ENCODE measurements at regions not wholly inside any gene's neighbourhood (a gene's known extent, or its start where the extent isn't known, plus 50 kb on each side); places are given as distances from the start of the nearest gene placed in this dataset.

DNA sequence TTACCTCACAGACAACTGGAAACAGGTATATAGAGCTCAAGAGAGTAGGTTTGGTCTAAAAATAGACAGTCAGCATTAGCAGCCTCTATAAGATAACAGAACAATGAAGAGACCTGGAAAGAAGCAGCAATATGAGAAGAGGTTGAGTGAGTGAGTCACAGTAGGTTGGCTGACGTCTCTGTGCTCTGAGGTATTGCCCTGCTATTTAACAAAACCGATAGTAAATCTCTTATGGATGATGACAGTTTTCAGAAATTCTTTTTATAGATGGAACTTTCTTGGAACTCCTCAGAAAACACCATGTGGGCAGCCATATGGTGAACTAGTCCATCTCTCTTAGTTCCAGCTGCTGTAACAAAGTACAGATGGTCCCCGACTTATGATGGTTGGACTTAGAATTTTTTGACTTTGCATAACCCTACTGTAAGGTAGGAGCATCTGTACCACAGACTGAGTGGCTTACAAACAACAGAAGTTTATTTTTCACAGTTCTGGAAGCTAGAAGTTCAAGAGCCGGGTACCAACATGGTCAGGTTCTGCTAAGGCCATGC, 123.5 kb downstream of the MBD2 start:
- ATAC-seq (no peak), DNase-seq (no peak)
- no peaks in the 10 kb centered on the region for H3K36me3 Mint-ChIP-seq (ENCODE audit: low read depth)
- no peaks in the 10 kb centered on the region for H3K4me1 Mint-ChIP-seq
- no peak overlapping the region for H3K27ac Mint-ChIP-seq
- intact Hi-C loops (cut with DNase I, micrococcal nuclease) = no loop called here
- H3K4me3 Mint-ChIP-seq = no peak overlapping the region
- ChIA-PET CTCF (no interaction called here), POLR2A (interaction anchor here (0.6 kb wide), 1 partner anchor 682 kb away, joined by 8 read pairs; no protein-coding TSS in a partner anchor)
- peaks cover 2% of the 10 kb centered on the region for H3K27me3 Mint-ChIP-seq
- H3K9me3 Mint-ChIP-seq (ENCODE audit: low read depth) = no peaks in the 10 kb centered on the region

DNA sequence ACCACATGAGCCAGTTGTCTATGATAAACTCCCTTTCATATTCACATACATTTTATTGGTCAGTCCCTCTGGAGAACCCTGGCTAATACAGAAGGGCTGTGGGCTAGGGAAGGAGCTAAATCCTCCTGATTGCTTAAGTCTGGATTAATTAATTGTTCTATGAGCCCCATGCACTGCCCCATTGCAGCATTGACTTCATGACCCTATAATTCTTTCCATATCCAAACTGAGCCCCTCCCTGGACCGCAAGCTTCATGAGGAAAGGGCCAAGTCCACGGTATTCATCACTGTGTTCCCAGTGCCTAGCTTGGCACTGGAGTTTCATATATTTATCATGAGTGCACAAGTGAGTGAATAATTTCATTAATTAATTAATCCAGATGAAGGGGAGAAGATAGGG, 124.0 kb downstream of the MBD2 start:
- ATAC-seq (no peak), DNase-seq (no peak)
- Mint-ChIP-seq H3K27ac (no peak overlapping the region), H3K4me3 (no peak overlapping the region), H3K4me1 (no peaks in the 10 kb centered on the region), H3K9me3 (ENCODE audit: low read depth) (no peaks in the 10 kb centered on the region), H3K27me3 (peaks cover 2% of the 10 kb centered on the region), H3K36me3 (ENCODE audit: low read depth) (no peaks in the 10 kb centered on the region)
- CTCF ChIA-PET = interaction anchor here (0.5 kb wide), 1 partner anchor 875 kb away, joined by 3 read pairs; no protein-coding TSS in a partner anchor
- POLR2A ChIA-PET = no interaction called here
- intact Hi-C loops (cut with DNase I, micrococcal nuclease) = no loop called here

DNA sequence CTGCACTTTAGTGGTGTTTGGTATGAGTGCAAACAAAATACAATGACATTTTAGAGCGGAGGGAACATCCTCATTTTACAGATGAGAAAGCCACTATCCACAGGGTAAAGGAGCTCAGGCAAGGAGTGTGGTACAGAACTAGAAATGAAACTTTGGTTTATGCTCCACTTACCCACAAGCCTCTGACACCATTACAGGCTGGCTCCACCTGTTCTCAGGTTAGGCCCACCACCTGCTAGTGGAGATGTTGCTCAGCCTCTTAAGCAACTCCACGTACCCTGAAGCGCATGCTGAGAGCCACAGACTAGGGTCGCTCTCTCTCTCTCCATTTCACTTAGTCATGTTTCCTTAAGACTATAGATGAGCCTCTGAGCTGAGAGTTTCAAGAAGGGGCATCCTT, 130.0 kb downstream of the MBD2 start:
- CTCF ChIA-PET = interaction anchor here (1.6 kb wide), 1 partner anchor 25 kb away, joined by 5 read pairs; no protein-coding TSS in a partner anchor
- H3K4me1 Mint-ChIP-seq = no peaks in the 10 kb centered on the region
- H3K4me3 Mint-ChIP-seq = no peak overlapping the region
- H3K9me3 Mint-ChIP-seq (ENCODE audit: low read depth) = no peaks in the 10 kb centered on the region
- no peaks in the 10 kb centered on the region for H3K36me3 Mint-ChIP-seq (ENCODE audit: low read depth)
- no peak for ATAC-seq
- peaks cover 2% of the 10 kb centered on the region for H3K27me3 Mint-ChIP-seq
- no peak overlapping the region for H3K27ac Mint-ChIP-seq
- POLR2A ChIA-PET = no interaction called here
- intact Hi-C loops (cut with DNase I, micrococcal nuclease) = no loop called here
- DNase-seq = no peak

DNA sequence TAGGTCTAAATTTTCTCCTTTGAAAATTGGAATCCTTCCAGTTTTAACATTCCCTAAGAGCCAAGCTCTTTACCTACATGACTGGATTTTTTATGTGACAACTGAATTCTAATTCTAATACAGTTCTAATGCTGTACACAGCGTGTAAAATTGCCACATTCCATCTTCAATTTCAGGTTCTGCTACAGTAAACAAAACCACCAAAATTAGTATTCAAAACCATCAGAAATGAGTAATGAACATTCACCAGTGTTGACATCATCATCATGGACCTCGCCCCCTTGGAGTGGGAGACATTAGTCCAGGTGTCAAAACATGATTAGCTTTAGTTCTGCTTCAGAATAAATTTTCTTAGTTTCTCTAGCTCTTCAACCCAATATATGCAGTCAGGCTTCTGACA, 133.6 kb downstream of the MBD2 start:
- no peaks in the 10 kb centered on the region for H3K9me3 Mint-ChIP-seq (ENCODE audit: low read depth)
- peak; percentile 26 for ATAC-seq
- peaks cover 8% of the 10 kb centered on the region for H3K4me1 Mint-ChIP-seq

DNA sequence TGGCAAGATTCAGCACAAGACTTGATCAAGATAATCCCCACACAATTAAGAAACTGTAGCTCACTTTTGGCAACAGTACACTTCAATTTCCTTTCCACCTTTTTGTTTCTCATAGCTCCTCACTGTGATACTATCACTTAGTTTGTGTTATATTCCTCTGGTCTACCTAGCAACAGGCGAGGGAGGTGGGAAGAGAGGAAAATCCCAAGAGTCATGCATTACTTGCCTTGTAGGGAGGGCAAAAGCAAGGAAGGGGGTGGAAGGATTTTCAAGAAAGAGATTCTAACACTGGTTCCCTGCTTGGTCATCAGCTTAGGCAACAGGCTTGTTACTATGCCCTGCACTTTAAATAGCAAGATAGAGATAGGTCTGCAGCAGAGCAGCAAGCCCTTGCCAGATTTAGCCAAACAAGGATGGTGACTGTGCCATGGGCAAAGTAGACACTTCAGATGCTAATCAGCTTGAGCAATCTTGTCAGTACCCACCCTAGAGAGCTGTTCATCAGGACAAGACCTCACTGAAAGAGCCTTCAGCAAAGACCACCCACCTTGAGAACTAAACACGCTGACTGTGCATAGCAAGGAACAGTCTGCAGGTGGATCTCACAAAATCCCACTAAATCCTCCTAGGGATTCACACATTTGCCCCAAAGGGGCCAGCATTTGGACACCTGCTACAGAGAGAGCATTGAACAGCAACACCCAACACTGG, 134.6 kb downstream of the MBD2 start:
- POLR2A ChIA-PET = no interaction called here
- H3K9me3 Mint-ChIP-seq (ENCODE audit: low read depth) = no peaks in the 10 kb centered on the region
- CTCF ChIA-PET = no interaction called here
- no peaks in the 10 kb centered on the region for H3K27me3 Mint-ChIP-seq
- H3K27ac Mint-ChIP-seq = no peak overlapping the region
- no peak for DNase-seq
- H3K4me1 Mint-ChIP-seq = peaks cover 8% of the 10 kb centered on the region
- H3K36me3 Mint-ChIP-seq (ENCODE audit: low read depth) = no peaks in the 10 kb centered on the region
- ATAC-seq = no peak
- no peak overlapping the region for H3K4me3 Mint-ChIP-seq
- intact Hi-C loops (cut with DNase I, micrococcal nuclease) = no loop called here

More for the DNA sequence above, 133.6 kb downstream of the MBD2 start:
- POLR2A ChIA-PET = no interaction called here
- Mint-ChIP-seq H3K4me3 (no peak overlapping the region), H3K27me3 (no peaks in the 10 kb centered on the region), H3K36me3 (ENCODE audit: low read depth) (no peaks in the 10 kb centered on the region), H3K27ac (no peak overlapping the region)
- CTCF ChIA-PET = no interaction called here
- DNase-seq = no peak
- intact Hi-C loops (cut with DNase I, micrococcal nuclease) = no loop called here

DNA sequence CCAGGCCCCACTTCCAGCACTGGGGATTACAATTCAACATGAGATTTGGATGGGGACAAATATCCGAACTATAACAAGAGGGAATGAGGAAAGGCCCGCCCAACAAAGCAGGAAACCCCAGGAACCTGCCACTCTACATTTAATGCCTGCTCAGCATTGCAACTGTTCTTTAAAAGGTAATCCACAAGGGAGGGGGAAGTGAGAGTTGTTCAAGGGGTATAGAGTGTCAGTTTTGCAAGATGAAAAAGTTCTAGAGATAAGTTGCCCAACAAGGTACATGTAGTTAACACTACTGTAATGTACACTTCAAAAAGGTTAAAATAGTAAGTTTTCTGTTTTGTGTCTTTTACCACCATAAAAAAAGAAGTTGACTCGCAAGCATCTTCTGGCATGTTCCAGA, 137.6 kb downstream of the MBD2 start:
- H3K36me3 Mint-ChIP-seq (ENCODE audit: low read depth) = no peaks in the 10 kb centered on the region
- ATAC-seq (no peak), DNase-seq (no peak)
- peak overlapping the region; percentile 17 for H3K27ac Mint-ChIP-seq
- H3K27me3 Mint-ChIP-seq = peaks cover 2% of the 10 kb centered on the region
- H3K4me3 Mint-ChIP-seq = no peak overlapping the region
- ChIA-PET CTCF (interaction anchor here (1.1 kb wide), 1 partner anchor 37 kb away, joined by 3 read pairs; no protein-coding TSS in a partner anchor), POLR2A (interaction anchor here (0.6 kb wide), 1 partner anchor 198 kb away, joined by 3 read pairs; no protein-coding TSS in a partner anchor)
- intact Hi-C loops (cut with DNase I, micrococcal nuclease) = no loop called here
- H3K4me1 Mint-ChIP-seq = peaks cover 8% of the 10 kb centered on the region
- H3K9me3 Mint-ChIP-seq (ENCODE audit: low read depth) = peaks cover 7% of the 10 kb centered on the region

DNA sequence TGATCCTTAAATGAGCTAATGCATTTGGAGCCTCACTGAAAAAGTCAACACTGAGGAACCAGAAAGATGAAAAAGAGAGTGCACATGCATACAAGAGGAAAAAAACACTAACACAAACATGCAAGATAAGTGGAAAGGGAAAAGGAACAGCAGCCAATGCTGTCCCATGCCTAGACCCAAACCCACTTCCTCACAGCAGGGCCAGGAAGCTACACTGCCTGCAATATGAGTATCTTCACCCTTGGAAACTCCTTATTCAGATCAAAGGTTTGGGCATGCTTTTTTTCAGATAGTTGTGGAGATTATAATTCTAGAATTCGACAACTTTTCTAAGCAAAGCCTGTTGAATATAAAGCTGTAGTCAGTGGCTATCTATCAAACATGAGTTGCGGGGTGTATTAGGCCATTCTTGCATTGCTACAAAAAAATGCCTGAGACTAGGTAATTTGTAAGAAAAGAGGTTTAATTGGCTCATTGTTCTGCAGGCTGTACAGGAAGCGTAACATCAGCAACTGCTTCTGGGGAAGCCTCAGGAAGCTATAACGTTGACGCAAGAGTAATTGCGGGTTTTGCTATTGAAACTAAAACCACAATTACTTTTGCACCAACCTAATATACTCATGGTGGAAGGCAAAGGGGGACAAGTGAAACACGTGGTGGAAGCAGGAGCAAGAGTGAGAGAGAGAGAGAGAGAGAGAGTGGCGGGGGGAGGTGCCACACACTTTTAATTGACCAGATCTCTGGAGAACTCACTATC, 138.2 kb downstream of the MBD2 start:
- ATAC-seq (peak; percentile 78), DNase-seq (peak; percentile 14)
- ChIA-PET POLR2A (interaction anchor here (0.6 to 0.7 kb wide), 2 partner anchors 198 to 632 kb away, joined by 3 read pairs; no protein-coding TSS in a partner anchor), CTCF (interaction anchor here (0.7 kb wide), 1 partner anchor 328 kb away, joined by 3 read pairs; no protein-coding TSS in a partner anchor)
- Mint-ChIP-seq H3K27ac (peak overlapping the region; percentile 17), H3K4me1 (peaks cover 8% of the 10 kb centered on the region), H3K9me3 (ENCODE audit: low read depth) (peaks cover 8% of the 10 kb centered on the region), H3K4me3 (no peak overlapping the region), H3K36me3 (ENCODE audit: low read depth) (no peaks in the 10 kb centered on the region), H3K27me3 (peaks cover 2% of the 10 kb centered on the region)
- intact Hi-C loops (cut with DNase I, micrococcal nuclease) = no loop called here

DNA sequence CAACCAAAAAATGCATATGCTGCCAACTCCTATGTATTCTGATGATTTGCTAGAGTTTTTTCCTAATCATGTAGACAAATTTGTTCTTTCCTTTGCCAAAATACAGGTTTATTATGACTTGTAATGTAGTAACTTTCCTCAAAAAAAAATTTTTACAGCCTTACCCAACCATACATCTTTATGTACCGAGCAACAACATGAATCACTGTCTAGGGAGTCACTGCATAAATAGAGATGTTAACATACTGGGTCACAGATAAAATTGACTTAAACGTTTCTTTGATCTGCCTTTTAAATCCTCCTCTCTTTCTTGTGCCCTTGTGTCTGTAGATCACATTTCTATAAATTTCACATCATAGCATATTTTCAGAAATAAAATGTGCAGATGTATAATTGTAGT, 143.6 kb downstream of the MBD2 start:
- H3K27me3 Mint-ChIP-seq = peaks cover 2% of the 10 kb centered on the region
- H3K9me3 Mint-ChIP-seq (ENCODE audit: low read depth) = peaks cover 8% of the 10 kb centered on the region
- no peak overlapping the region for H3K4me3 Mint-ChIP-seq
- no peak for DNase-seq
- ChIA-PET POLR2A (no interaction called here), CTCF (no interaction called here)
- no peaks in the 10 kb centered on the region for H3K4me1 Mint-ChIP-seq
- ATAC-seq = no peak
- no peak overlapping the region for H3K27ac Mint-ChIP-seq
- H3K36me3 Mint-ChIP-seq (ENCODE audit: low read depth) = no peaks in the 10 kb centered on the region
- intact Hi-C loops (cut with DNase I, micrococcal nuclease) = no loop called here

DNA sequence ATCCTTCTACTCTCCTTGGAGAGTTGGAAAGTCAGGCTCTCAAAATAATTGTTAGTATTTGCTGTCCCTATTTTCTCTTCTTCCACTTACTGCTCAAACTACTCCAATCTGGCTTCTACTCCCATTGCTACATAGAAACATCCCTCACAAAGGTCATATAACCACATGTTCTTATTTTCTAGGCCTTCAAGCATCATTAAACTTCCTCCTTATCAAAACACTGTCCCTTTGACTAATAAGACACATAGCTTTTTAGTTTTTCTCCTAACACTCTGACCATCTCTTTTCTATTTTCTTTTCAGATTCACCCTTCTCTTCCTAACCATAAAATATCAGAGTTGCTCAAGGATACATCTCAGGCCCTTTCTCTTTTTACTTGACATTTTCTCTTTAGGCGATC, 148.3 kb downstream of the MBD2 start:
- no peak overlapping the region for H3K4me3 Mint-ChIP-seq
- peaks cover 3% of the 10 kb centered on the region for H3K27me3 Mint-ChIP-seq
- POLR2A ChIA-PET = interaction anchor here (0.6 kb wide), 1 partner anchor 1674 kb away, joined by 4 read pairs; no protein-coding TSS in a partner anchor
- no peak for DNase-seq
- intact Hi-C loops (cut with DNase I, micrococcal nuclease) = no loop called here
- no peak overlapping the region for H3K27ac Mint-ChIP-seq
- ATAC-seq = no peak
- no peaks in the 10 kb centered on the region for H3K4me1 Mint-ChIP-seq
- H3K9me3 Mint-ChIP-seq (ENCODE audit: low read depth) = no peaks in the 10 kb centered on the region
- H3K36me3 Mint-ChIP-seq (ENCODE audit: low read depth) = no peaks in the 10 kb centered on the region
- CTCF ChIA-PET = no interaction called here

DNA sequence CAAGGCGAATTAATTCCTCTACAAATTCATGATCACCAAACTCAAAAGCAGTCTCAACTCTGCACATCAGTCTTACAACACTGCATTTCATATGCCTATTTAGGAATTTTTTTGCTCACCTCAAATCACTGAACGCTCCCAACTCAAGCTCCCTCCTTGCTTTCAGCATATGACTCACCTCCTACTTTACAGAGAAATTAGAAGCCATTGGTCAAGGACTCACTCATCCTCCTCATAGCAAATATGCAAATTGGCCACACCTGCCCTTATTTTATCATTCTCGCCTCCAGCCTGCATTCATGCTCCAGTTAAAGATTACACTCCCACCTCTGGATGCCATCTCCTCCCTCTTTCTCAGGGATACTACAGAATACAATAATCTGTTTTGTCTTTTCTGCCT, 148.8 kb downstream of the MBD2 start:
- intact Hi-C loops (cut with DNase I, micrococcal nuclease) = no loop called here
- DNase-seq (no peak), ATAC-seq (no peak)
- Mint-ChIP-seq H3K9me3 (ENCODE audit: low read depth) (no peaks in the 10 kb centered on the region), H3K36me3 (ENCODE audit: low read depth) (no peaks in the 10 kb centered on the region), H3K27me3 (peaks cover 3% of the 10 kb centered on the region), H3K27ac (no peak overlapping the region), H3K4me3 (no peak overlapping the region), H3K4me1 (no peaks in the 10 kb centered on the region)
- ChIA-PET CTCF (no interaction called here), POLR2A (interaction anchor here (0.6 kb wide), 1 partner anchor 1675 kb away, joined by 4 read pairs; no protein-coding TSS in a partner anchor)

DNA sequence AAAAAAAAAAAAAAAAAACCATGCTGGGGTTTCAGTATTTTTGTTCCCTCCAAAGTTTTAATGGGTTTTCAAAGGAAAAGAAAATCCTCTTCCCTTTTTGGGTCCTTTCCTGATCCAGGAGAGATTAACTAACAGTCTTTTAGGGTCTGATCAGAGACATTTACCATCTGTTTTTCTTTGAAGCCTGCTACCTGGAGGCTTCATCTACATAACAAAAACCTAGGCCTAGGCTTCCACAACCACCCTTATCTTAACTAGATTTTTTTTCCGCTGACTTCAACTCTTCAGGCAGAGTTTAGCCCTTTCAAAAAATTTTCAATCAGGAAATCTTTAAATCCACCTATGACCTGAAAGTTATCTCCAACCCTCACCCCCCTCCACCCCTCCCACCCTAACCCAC, 154.7 kb downstream of the MBD2 start:
- DNase-seq (no peak), ATAC-seq (no peak)
- H3K4me1 Mint-ChIP-seq = no peaks in the 10 kb centered on the region
- ChIA-PET CTCF (no interaction called here), POLR2A (no interaction called here)
- no peaks in the 10 kb centered on the region for H3K9me3 Mint-ChIP-seq (ENCODE audit: low read depth)
- no peaks in the 10 kb centered on the region for H3K36me3 Mint-ChIP-seq (ENCODE audit: low read depth)
- peaks cover 3% of the 10 kb centered on the region for H3K27me3 Mint-ChIP-seq
- H3K27ac Mint-ChIP-seq = no peak overlapping the region
- intact Hi-C loops (cut with DNase I, micrococcal nuclease) = no loop called here
- H3K4me3 Mint-ChIP-seq = no peak overlapping the region
